ENCODE measurements at regions not wholly inside any gene's neighbourhood (a gene's known extent, or its start where the extent isn't known, plus 50 kb on each side); places are given as distances from the start of the nearest gene placed in this dataset.

GRCh38 chr5:173733021-173733420 is 116.6 kb upstream of the BOD1 start:
- TF ChIP-seq, protein P1, sequence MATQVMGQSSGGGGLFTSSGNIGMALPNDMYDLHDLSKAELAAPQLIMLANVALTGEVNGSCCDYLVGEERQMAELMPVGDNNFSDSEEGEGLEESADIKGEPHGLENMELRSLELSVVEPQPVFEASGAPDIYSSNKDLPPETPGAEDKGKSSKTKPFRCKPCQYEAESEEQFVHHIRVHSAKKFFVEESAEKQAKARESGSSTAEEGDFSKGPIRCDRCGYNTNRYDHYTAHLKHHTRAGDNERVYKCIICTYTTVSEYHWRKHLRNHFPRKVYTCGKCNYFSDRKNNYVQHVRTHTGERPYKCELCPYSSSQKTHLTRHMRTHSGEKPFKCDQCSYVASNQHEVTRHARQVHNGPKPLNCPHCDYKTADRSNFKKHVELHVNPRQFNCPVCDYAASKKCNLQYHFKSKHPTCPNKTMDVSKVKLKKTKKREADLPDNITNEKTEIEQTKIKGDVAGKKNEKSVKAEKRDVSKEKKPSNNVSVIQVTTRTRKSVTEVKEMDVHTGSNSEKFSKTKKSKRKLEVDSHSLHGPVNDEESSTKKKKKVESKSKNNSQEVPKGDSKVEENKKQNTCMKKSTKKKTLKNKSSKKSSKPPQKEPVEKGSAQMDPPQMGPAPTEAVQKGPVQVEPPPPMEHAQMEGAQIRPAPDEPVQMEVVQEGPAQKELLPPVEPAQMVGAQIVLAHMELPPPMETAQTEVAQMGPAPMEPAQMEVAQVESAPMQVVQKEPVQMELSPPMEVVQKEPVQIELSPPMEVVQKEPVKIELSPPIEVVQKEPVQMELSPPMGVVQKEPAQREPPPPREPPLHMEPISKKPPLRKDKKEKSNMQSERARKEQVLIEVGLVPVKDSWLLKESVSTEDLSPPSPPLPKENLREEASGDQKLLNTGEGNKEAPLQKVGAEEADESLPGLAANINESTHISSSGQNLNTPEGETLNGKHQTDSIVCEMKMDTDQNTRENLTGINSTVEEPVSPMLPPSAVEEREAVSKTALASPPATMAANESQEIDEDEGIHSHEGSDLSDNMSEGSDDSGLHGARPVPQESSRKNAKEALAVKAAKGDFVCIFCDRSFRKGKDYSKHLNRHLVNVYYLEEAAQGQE (IDR thresholded peaks at IDR 0.05): no peak
- no peak for TF ChIP-seq ATF3 (IDR thresholded peaks at IDR 0.05)
- no peak for TF ChIP-seq CTCF (IDR thresholded peaks at IDR 0.05; ENCODE audit: low read depth, low read length, missing input control)
- TF ChIP-seq YY1 (IDR thresholded peaks at IDR 0.05): no peak
- TF ChIP-seq, protein P2, sequence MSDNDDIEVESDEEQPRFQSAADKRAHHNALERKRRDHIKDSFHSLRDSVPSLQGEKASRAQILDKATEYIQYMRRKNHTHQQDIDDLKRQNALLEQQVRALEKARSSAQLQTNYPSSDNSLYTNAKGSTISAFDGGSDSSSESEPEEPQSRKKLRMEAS (IDR thresholded peaks at IDR 0.05): no peak
- no peak for TF ChIP-seq TAF1 (conservative IDR thresholded peaks at IDR 0.05)
- TF ChIP-seq JUND (IDR thresholded peaks at IDR 0.05): no peak
- no peak for TF ChIP-seq EGR1 (IDR thresholded peaks at IDR 0.05; ENCODE audit: low read depth in 2 of 2)
- no peak for TF ChIP-seq FOXA1 (IDR thresholded peaks at IDR 0.05)

All from liver (tissue), 3 donors.